ENCODE measurements at regions not wholly inside any gene's neighbourhood (a gene's known extent, or its start where the extent isn't known, plus 50 kb on each side); places are given as distances from the start of the nearest gene placed in this dataset.
"Not testable (repeated sequence)": the region's sequence is repeated elsewhere in the genome, so short reads cannot be mapped to it uniquely, and the experiment has no call there.

GRCh38 chrX:55356609-55357008 is 91.9 kb upstream of the PAGE3 start:
- no peak for TF ChIP-seq POLR2A (IDR thresholded peaks at IDR 0.05)
- Histone ChIP-seq H3K4me1 (no peaks in the 10 kb centered on the region), H3K9me3 (no peaks in the 10 kb centered on the region), H3K27me3 (no peaks in the 10 kb centered on the region), H3K4me3 (no peak overlapping the region), H3K36me3 (no peaks in the 10 kb centered on the region), H3K27ac (no peak overlapping the region)
- no peak for DNase-seq
- intact Hi-C loops (cut with DNase I): no loop called here
- WGBS, 2 donors: no CpG with 5 or more reads among the region's 6 CpGs

GRCh38 chrX:55357236-55357635 is 92.5 kb upstream of the PAGE3 start:
- Histone ChIP-seq H3K36me3 (no peaks in the 10 kb centered on the region), H3K27me3 (no peaks in the 10 kb centered on the region), H3K9me3 (no peaks in the 10 kb centered on the region), H3K4me3 (no peak overlapping the region), H3K27ac (no peak overlapping the region), H3K4me1 (no peaks in the 10 kb centered on the region)
- no peak for TF ChIP-seq POLR2A (IDR thresholded peaks at IDR 0.05)
- TF ChIP-seq CTCF (IDR thresholded peaks at IDR 0.05): no peak
- WGBS, 2 donors: 33 to 50% methylated on average over 1 of the region's 1 CpG
- intact Hi-C loops (cut with DNase I): no loop called here
- no peak for DNase-seq

GRCh38 chrX:55379396-55379795 is 72.5 kb upstream of the MAGEH1 start:
- Histone ChIP-seq H3K9me3 (no peaks in the 10 kb centered on the region), H3K4me3 (no peak overlapping the region), H3K4me1 (no peaks in the 10 kb centered on the region), H3K27me3 (no peaks in the 10 kb centered on the region), H3K36me3 (no peaks in the 10 kb centered on the region), H3K27ac (no peak overlapping the region)
- DNase-seq: no peak
- TF ChIP-seq CTCF (IDR thresholded peaks at IDR 0.05): no peak
- TF ChIP-seq POLR2A (IDR thresholded peaks at IDR 0.05): no peak
- 93% methylated on average over 2 of the region's 3 CpGs; no CpG with 5 or more reads in 1 of the 2 donors for WGBS, 2 donors
- intact Hi-C loops (cut with DNase I): no loop called here

- WGBS, 2 donors: 86% methylated on average over 1 of the region's 3 CpGs; no CpG with 5 or more reads in 1 of the 2 donors
- DNase-seq: no peak
- no peaks in the 10 kb centered on the region for H3K36me3 ChIP-seq
These were observed 62.6 kb upstream of the MAGEH1 start for GRCh38 chrX:55389376-55389775.

GRCh38 chrX:55396836-55397235 is 55.1 kb upstream of the MAGEH1 start:
- intact Hi-C loops (cut with DNase I); H3K36me3 ChIP-seq; H3K27ac ChIP-seq; DNase-seq; H3K9me3 ChIP-seq; H3K4me3 ChIP-seq; H3K4me1 ChIP-seq; H3K27me3 ChIP-seq: not testable (repeated sequence)
- WGBS, 2 donors: 51 to 57% methylated on average over 1 to 4 of the region's 4 CpGs

More at GRCh38 chrX:55389376-55389775, 62.6 kb upstream of the MAGEH1 start:
- Histone ChIP-seq H3K4me1 (no peaks in the 10 kb centered on the region), H3K27me3 (no peaks in the 10 kb centered on the region), H3K9me3 (no peaks in the 10 kb centered on the region), H3K27ac (no peak overlapping the region), H3K4me3 (no peak overlapping the region)
- TF ChIP-seq CTCF (IDR thresholded peaks at IDR 0.05) (no peak), POLR2A (IDR thresholded peaks at IDR 0.05) (no peak)
- intact Hi-C loops (cut with DNase I): no loop called here

Data from esophagus squamous epithelium (tissue), 5 donors.